GM18951 (cell line): ENCODE measurements at regions not wholly inside any gene's neighbourhood (a gene's known extent, or its start where the extent isn't known, plus 50 kb on each side); places are given as distances from the start of the nearest gene placed in this dataset.

Experiments used
- POLR2A ChIP-seq: IDR thresholded peaks from 4 replicates; pipeline ENCODE4 v1.6.1; 2011; ENCODE audit warnings: mild to moderate bottlenecking; ENCODE audit not compliant: insufficient read length, insufficient read depth; ENCODE audit errors: extremely low read depth
- in situ Hi-C: fragments of 300-500 bp; cut with MboI; formaldehyde crosslinking; loops from one replicate; pipeline ENCODE4 v1.12.0; 2022; ENCODE audit warnings: low sequenced_read_pairs, mixed read lengths, inconsistent platforms; ENCODE audit not compliant: unreplicated experiment

DNA sequence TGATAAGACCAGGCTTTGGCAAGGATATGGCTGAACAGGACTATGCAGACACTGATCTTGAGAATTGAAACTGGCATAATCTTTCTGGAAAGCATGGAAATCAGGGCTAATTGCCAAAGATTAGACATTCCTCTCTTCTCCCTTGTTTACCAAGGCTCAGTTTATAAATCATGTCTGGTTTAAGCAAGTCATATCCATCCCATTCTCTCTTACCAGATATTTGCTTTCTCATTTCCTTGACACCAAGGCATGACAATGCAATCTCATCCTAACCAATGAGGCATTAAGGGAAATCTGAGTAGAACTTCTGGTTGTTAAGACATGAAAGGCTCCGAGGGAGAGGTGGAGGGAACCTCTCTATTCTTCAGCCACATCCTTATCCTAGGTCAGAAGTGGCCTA, 110.3 kb upstream of the CEP85L start:
- in situ Hi-C loops = no loop called here
- TF ChIP-seq POLR2A = no peak

DNA sequence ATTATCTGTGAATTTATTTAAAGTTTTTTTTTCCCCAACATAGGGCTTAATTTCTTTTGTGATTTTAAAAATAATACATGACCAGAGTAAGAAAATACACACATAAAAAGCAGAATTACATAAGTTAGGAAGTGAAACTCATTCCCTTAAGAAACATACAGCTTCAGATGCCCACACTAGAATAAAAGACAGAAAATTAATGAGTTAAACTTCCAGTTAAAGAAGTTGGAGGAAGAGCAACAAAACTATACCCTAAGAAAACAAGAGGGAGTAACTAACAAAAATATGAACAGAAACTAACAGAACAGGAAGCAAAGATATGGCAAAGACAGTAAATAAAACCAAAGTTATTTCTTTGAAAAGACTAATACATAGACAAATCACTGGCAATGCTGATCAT, 107.6 kb upstream of the CEP85L start:
- in situ Hi-C loops = no loop called here
- no peak for TF ChIP-seq POLR2A

DNA sequence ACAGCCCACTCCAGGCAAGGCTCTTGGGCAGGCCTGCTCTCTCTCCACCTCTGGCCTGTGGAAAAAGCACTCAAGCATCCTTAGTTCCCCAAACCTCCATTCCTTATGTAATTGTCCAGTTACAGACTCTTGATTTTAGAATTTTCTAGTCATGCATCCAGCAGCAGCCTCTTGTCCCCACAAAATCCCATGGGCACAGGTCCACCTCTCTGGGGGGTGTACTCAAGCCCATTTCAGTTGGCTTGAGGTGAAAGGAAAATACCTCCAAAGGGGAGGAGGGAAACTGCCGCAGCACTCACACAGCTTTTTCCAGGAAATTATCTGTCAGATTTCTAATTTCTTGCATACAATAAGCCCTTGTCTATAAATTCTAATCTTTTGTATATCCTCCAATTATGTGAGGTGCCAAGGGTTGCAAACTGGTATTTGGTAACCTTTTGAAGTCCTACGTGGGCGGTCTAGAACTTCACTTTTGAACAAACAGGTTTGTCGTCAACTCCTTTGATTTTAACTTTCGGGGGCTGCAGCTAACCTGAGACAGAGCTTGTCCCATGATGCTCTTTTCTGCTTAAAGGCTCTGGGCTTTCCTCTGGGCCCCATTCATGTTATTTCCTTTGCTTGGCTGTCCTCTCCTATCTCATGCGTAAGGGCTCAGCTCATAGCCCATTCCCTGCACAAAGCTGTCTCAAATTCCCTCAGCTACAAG, 104.7 kb upstream of the CEP85L start:
- no peak for TF ChIP-seq POLR2A
- in situ Hi-C loops = no loop called here

DNA sequence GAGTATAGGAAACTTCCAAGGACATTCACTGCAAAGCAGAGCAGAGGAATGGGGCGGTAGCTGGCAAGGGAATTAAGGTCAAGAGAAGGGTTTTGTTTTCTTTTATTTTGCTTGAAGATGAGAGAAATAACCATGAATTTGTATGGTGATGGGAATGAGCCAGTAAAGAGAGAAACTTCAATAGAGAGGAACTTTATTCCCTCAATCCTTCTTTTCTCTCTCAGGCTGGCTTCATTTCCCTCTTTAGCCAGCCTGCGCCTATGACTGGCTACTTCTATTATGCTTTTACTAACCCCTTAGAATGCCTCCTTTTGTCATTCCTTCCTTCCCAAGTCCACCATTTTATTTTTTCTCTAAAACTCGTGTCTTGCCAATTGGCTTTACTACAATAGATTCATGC, 101.4 kb upstream of the CEP85L start:
- no peak for TF ChIP-seq POLR2A
- in situ Hi-C loops = no loop called here

DNA sequence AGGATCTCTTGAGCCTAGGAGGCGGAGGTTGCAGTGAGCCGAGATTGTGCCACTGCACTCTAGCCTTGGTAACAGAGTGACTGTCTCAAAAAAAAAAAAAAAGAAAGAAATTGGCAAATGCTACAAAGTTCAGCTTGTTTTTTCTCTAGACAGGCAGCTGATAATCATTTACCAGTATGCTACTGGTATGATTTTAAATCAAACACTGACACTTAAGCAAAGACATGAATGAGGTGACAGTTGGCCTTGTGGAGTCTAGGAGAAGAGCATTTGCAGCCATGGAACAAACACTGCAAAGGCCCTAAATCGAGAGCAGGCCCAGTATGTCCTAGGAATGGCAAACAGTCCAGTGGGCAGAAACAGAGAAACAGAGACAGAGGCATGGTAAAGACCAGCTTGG, 99.7 kb upstream of the CEP85L start:
- in situ Hi-C loops = no loop called here
- TF ChIP-seq POLR2A = no peak

DNA sequence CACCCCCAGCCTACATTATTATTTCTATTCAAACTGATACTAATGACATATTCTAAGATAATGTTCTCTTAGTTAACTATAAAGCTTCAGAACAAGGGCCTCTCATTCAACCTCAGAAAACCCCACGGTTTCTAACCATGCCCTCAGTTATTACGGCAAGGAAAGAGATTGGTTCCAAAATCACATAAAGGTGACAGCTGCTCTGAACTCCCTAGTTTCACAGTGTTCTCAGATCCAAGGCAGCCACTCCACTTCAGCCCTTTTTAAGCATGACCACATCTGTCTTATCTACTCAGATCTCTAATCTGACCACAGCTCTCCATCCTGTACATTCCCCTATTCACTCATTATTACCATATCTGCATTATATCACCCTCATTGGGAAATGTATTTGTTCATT, 98.8 kb upstream of the CEP85L start:
- no peak for TF ChIP-seq POLR2A
- in situ Hi-C loops = no loop called here

DNA sequence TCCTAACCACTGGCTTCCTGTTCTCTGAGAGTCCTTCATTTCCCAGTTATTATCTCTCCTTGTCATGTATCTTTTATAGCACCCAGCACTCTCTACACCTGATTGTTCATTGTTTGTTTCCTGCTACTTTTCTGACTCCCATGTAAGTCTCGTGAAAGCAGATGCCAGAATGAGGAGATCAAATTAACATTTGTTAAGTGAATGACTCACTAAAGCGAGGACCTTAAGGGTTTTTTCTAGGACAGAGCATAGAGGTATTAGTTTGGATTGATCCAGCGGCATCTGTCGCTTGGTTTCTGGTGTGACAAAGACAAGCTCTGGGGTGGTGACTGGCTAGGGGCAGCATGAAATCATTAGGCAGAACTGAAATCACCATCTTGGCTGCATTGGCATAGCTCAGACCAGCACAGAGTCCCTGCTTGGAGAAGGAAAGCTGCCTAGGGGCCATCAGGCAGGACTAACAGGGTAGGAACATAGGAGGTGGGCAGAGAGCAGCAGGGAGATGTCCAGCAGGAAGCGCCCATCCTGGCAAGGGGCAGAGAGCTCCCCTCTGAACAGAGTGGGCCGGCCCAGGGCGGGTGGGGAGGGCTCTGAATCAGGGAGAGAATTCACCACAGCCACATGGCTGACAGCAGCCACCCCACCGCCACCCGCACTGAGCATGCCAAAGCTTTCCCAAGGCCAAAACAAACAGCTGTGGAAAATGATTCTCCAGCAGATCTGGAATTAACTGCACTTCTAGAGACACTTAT, 97.1 kb upstream of the CEP85L start:
- in situ Hi-C loops = no loop called here
- no peak for TF ChIP-seq POLR2A

DNA sequence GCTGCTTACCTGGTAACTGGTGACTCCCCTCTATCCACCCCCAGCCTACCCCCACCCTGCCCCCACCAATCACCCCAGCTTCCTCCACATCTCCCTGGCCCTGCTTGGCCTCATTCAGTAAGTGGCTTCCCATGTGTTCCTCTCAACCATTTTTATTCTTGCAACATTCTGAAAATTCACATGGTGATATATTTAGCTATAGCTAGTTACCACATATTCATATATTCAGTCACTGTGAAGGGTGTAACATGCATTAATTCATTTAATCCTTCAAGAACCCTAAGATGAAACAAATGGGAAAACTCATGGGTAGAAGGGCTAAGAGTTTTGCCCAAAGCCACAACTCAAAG, 95.4 kb upstream of the CEP85L start:
- in situ Hi-C loops = no loop called here
- no peak for TF ChIP-seq POLR2A

DNA sequence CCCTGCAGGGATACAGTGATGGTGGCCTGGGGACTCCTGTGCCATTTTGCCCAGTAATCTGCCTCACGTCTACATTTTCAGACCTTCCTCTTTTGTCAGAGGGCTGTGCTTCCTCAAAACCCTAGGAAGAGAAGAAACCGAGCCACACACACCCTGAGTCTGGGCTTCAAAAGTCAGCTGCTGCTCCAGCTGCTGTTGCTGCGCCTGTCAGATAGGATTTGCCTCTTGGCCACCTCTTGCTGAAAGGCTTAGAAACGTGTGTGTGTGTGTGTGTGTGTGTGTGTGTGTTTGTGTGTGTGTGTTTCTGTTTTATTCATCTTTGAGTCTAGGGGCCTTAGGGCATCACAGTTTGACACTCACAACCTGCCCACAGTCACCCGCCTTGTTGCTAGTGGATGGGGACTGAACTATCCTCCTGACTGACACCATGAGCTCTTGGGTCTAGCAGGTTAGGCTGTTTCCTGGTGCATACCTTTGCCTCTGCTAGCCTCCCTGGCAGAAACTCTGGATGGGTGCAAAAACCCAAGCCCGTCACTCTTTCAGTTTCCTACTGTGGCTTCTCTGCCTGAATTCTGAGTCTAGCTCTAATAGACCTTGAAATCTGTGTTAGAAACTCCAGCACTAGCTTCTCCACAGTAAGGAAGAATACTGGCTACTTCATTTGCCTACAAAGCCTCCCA, 94.9 kb upstream of the CEP85L start:
- no peak for TF ChIP-seq POLR2A
- in situ Hi-C loops = no loop called here

DNA sequence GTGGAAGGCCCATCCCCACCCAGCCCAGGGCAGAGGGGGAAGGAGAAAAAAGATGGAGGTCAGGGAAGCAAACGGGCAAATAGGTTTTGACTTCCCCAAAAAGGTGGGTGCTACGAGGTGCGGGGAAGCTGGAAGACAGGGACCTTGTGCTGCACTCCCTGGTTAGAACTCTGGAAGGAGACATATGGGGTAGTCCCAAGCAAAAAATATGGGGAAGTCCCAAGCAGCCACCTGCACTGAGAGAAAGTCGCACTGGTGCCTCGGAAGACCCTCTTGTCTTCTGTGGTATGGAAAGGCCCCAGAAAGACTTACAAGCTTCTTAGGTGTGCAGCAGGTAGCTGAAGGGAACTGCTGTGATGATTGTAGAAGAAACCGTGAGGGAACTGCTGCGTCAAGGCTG, 93.8 kb upstream of the CEP85L start:
- in situ Hi-C loops = no loop called here
- no peak for TF ChIP-seq POLR2A

DNA sequence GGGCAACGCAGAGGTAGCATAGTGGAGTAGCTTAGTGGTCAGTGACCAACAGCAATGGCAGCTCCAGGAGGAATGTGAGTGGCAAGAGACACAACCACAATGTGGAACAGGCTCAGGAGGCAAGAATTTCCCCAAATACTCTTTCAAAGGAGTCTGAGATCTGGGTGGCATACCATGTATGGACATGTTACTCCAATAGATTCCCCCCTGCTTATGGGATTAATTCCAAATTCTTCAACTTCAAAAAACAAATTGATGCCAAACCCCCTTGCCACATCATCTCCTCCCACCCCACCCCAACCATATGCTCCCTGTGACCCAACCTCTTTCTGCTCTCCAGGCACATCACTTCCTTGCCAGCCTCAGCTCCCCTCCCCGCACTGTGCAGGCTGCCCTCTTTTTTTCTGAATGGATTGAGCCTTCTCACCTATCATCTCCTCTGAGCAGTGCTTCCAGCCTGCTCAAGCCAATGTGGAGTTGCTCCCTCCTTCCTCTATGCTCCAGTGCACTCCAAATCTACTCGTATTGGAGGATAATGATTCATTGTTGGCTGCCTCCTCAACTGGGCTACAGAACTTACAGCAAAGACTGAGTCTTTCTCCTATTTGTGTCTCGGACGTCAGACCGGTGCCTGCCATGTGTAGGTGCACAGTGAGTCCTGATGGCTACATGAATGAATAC, 93.0 kb upstream of the CEP85L start:
- in situ Hi-C loops = no loop called here
- no peak for TF ChIP-seq POLR2A

DNA sequence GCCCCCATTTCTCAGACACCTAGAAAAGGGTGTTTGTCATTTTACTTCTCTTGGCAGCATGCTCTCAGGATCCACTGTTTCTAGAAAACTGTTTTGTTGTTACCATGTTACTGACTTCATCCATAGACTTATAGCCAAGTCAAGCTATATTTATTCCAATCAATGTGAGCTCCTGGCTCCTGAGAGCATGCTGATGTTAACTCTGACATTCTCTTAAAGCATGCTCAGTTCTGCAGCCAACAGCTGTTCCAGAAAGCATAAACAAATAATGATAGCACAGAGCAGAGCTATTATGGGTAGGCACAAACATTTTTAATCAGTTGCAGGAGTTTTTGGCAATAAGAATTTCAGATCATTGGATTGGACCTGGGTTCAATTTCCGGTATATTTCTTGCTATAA, 92.4 kb upstream of the CEP85L start:
- TF ChIP-seq POLR2A = no peak

DNA sequence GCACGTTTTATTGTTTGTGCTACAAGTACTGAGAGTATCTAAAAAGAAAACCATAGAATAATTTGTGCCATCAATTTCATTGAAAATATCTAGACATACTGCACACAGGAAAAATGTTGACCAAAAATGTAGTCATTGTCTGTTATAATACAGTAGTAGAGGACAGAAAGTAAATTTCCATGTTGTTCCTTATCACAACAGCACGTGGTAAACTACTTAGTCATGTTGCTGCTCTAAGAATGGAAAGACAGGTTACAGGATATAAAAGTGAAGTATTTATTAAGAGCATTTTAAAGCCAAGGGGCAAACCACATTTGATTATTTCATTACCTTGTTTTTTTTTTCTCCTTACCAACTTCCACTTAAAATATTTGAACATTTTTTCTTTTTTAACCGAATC, 89.0 kb upstream of the CEP85L start:
- in situ Hi-C loops = no loop called here
- no peak for TF ChIP-seq POLR2A

More for the DNA sequence above, 92.4 kb upstream of the CEP85L start:
- in situ Hi-C loops = no loop called here
